Endothelial cell of umbilical vein (primary cell): ENCODE measurements at regions not wholly inside any gene's neighbourhood (a gene's known extent, or its start where the extent isn't known, plus 50 kb on each side); places are given as distances from the start of the nearest gene placed in this dataset.

ENCODE experiments used
- BruUV-seq: library from RNA; stranded (reverse); fragments of 400-500 nt; replicated peaks from 2 replicates; lab custom pipeline; 2021; lab: Mats Ljungman, UMichigan
- CTCF ChIA-PET: fragments of 300-600, 350-600 bp; sonication (Branson Sonifier 250); formaldehyde crosslinking; loops from one replicate; lab custom pipeline; 2021; ENCODE audit warnings: antibody characterized with exemption, inconsistent platforms; lab: Charles Lee
- POLR2A ChIA-PET: fragments of 300-600, 350-600 bp; sonication (Branson Sonifier 250); formaldehyde crosslinking; loops from one replicate; lab custom pipeline; 2021; ENCODE audit warnings: antibody characterized with exemption, inconsistent platforms; lab: Charles Lee
- DNase-seq: peaks from one replicate; pipeline ENCODE4 v3.0.0-alpha.2; 2011; ENCODE audit warnings: low read depth, low spot score
- FAIRE-seq: peaks from 2 replicates; lab custom pipeline; 2011; peaks lifted over from hg19 to GRCh38; lab: Jason Lieb, UNC
- H2AFZ ChIP-seq: 2 replicates; pipeline ENCODE4 v1.6.0; 2012; ENCODE audit warnings: low read depth, low read length, control low read depth, inconsistent platforms
- H3K27ac ChIP-seq: 2 replicates; pipeline ENCODE4 v1.5.1; 2011; ENCODE audit warnings: low read depth, mild to moderate bottlenecking, control low read depth, low read length, moderate library complexity; ENCODE audit not compliant: insufficient read depth
- H3K27me3 ChIP-seq, 2 experiments: 2 replicates each; pipeline versions ENCODE4 v1.6.0 to v1.6.1; 2011; ENCODE audit warnings: low read length in 2 of 2, mixed read lengths in 1 of 2; ENCODE audit not compliant: control insufficient read depth in 2 of 2, insufficient read depth in 2 of 2
- H3K36me3 ChIP-seq, 2 experiments: 2 replicates in 1 of 2; 3 replicates in 1 of 2; pipeline ENCODE4 v1.5.1; 2011; ENCODE audit warnings: low read length in 2 of 2, mild to moderate bottlenecking in 1 of 2, moderate library complexity in 1 of 2; ENCODE audit not compliant: control insufficient read depth in 2 of 2, insufficient read depth in 2 of 2; ENCODE audit errors: extremely low read depth in 1 of 2
- H3K4me1 ChIP-seq: 3 replicates; pipeline ENCODE4 v1.5.1; 2011; ENCODE audit warnings: mild to moderate bottlenecking, low read length; ENCODE audit not compliant: control insufficient read depth, insufficient read depth; ENCODE audit errors: extremely low read depth
- H3K4me2 ChIP-seq: 2 replicates; pipeline ENCODE4 v1.6.1; 2011; ENCODE audit warnings: low read length, control low read depth, mixed read lengths; ENCODE audit not compliant: insufficient read depth
- H3K4me3 ChIP-seq, 3 experiments: fragments of 200-600 bp in 1 of 3; sonication (generic), shearing (Covaris generic) in 1 of 3; replicated peaks in 1 of 3; 2 replicates each; pipeline ENCODE4 v1.5.1; 2011 to 2016; ENCODE audit warnings: control low read depth in 3 of 3, low read length in 3 of 3, mild to moderate bottlenecking in 2 of 3, inconsistent platforms in 1 of 3, low read depth in 1 of 3, moderate library complexity in 1 of 3; ENCODE audit not compliant: insufficient read depth in 1 of 3
- H3K79me2 ChIP-seq: 2 replicates; pipeline ENCODE4 v1.6.0; 2012; ENCODE audit warnings: low read length, inconsistent platforms; ENCODE audit not compliant: control insufficient read depth, insufficient read depth
- H3K9ac ChIP-seq: replicated peaks from 2 replicates; pipeline ENCODE3; 2011; ENCODE audit warnings: low read length, control low read depth; ENCODE audit not compliant: insufficient read depth; ENCODE audit errors: extremely low read depth
- H3K9me1 ChIP-seq: replicated peaks from 3 replicates; pipeline ENCODE4 v1.6.0; 2011; ENCODE audit warnings: mild to moderate bottlenecking, low read length; ENCODE audit not compliant: control insufficient read depth, insufficient read depth; ENCODE audit errors: extremely low read depth
- H3K9me3 ChIP-seq: replicated peaks from 2 replicates; pipeline ENCODE4 v1.5.1; 2012; ENCODE audit warnings: low read length, inconsistent platforms; ENCODE audit not compliant: control insufficient read depth, insufficient read depth
- H4K20me1 ChIP-seq: replicated peaks from 2 replicates; pipeline ENCODE3; 2011; ENCODE audit warnings: mild to moderate bottlenecking, low read length; ENCODE audit not compliant: control insufficient read depth, insufficient read depth; ENCODE audit errors: extremely low read depth
- EZH2 ChIP-seq: IDR thresholded peaks from 2 replicates; pipeline ENCODE4 v1.6.1; 2012; ENCODE audit warnings: borderline replicate concordance, low read depth, mild to moderate bottlenecking, moderate library complexity, low read length, inconsistent platforms; ENCODE audit not compliant: severe bottlenecking
- FOS ChIP-seq: IDR thresholded peaks from 2 replicates; pipeline ENCODE4 v1.6.1; 2011; ENCODE audit warnings: mild to moderate bottlenecking, low read length, moderate library complexity, borderline replicate concordance; ENCODE audit not compliant: insufficient read depth
- GATA2 ChIP-seq: IDR thresholded peaks from 2 replicates; pipeline ENCODE4 v1.7.0; 2011; ENCODE audit warnings: low read depth, mild to moderate bottlenecking, moderate library complexity, mixed read lengths, low read length; ENCODE audit not compliant: insufficient read length, insufficient read depth
- MYC ChIP-seq: IDR thresholded peaks from one replicate; pipeline ENCODE4 v1.6.1; 2011; ENCODE audit warnings: mild to moderate bottlenecking, low read depth, low read length
- POLR2A ChIP-seq: IDR thresholded peaks from 2 replicates; pipeline ENCODE4 v1.6.1; 2012; ENCODE audit warnings: low read depth, mild to moderate bottlenecking, control low read depth, low read length
- dilution Hi-C: fragments of 300-500 bp; cut with MboI; formaldehyde crosslinking; loops from one replicate; pipeline ENCODE4 v1.15.0; 2019; ENCODE audit warnings: low sequenced_read_pairs; ENCODE audit not compliant: extremely low pct_ligation_motif_present
- intact Hi-C: fragments of 100-400 bp; cut with micrococcal nuclease; formaldehyde crosslinking; loops from one replicate; pipeline ENCODE4 v1.10.0; 2022
- TF ChIP-seq, protein P1 (sequence below): IDR thresholded peaks from 2 replicates; pipeline ENCODE4 v1.6.1; 2011; ENCODE audit not compliant: insufficient read depth, insufficient read length
- TF ChIP-seq, protein P2 (sequence below), 2 donors: IDR thresholded peaks; 1 replicate in 1 of 2; 2 replicates in 1 of 2; pipeline ENCODE4 v1.5.1; 2011; ENCODE audit warnings: low read length in 2 of 2, mild to moderate bottlenecking in 2 of 2, moderate library complexity in 2 of 2, control low read depth in 1 of 2, inconsistent platforms in 1 of 2, low read depth in 1 of 2; ENCODE audit not compliant: insufficient read depth in 1 of 2; ENCODE audit errors: extremely low read depth in 1 of 2

DNA sequence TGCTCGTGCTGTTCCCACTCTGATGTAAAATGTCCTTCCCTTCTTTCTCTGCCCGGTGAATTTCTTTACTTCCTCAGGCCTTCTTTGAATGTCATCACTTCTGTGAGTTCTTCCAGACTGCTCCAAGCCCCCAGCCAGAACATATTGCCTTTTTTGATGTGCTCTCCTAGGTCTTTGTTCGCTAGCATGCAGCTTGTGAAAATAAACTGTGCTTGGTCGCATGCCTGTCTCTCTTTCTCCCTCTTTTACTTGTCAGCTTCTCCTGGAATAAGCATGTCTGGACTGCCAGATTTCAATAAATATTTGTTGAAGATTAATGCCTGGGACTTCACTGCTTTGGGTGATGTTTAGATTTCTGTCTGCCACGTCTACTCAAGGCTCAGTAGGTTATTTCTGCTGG lies 82.7 kb upstream of the ARHGAP28 start:
- no peaks in the 10 kb centered on the region for H3K4me1 ChIP-seq
- no peak for DNase-seq
- no peaks in the 10 kb centered on the region for H3K9me1 ChIP-seq
- no peak overlapping the region for H3K27ac ChIP-seq
- no peaks in the 10 kb centered on the region for H3K79me2 ChIP-seq
- intact Hi-C loops: no loop called here
- BruUV-seq: no TSS peak
- no peak overlapping the region for H3K9ac ChIP-seq
- no peak for FAIRE-seq
- dilution Hi-C loops: no loop called here
- H3K4me2 ChIP-seq: no peak overlapping the region
- no peaks in the 10 kb centered on the region for H3K27me3 ChIP-seq
- H3K36me3 ChIP-seq: no peaks in the 10 kb centered on the region
- CTCF ChIA-PET: no interaction called here
- no peak overlapping the region for H3K4me3 ChIP-seq
- no peak overlapping the region for H2AFZ ChIP-seq
- POLR2A ChIA-PET: no interaction called here
- TF ChIP-seq, protein P1, sequence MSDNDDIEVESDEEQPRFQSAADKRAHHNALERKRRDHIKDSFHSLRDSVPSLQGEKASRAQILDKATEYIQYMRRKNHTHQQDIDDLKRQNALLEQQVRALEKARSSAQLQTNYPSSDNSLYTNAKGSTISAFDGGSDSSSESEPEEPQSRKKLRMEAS: no peak
- TF ChIP-seq POLR2A (no peak), FOS (no peak)
- H3K9me3 ChIP-seq: no peaks in the 10 kb centered on the region
- no peaks in the 10 kb centered on the region for H4K20me1 ChIP-seq

DNA sequence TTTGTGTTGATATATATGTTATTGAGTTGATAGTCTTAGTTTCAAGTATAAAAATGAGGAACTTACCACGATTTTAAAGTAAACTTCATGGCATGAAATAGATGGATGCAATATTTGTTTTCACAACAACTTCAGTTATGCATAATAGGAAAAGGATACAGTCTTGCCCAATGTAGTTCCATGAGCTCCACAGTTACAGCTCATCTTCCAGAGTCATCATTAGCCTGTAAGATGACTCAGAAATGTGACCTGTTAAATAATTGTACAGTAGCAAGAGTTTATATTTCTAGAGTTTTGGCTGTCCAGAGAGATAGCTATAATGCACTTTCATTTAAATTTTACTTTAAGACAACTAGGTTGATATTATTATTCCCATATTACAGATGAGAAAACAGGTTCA lies 80.9 kb upstream of the ARHGAP28 start:
- H3K9ac ChIP-seq: no peak overlapping the region
- no peak overlapping the region for H3K4me2 ChIP-seq
- no peak overlapping the region for H3K4me3 ChIP-seq
- TF ChIP-seq, protein P1: no peak
- no peak for TF ChIP-seq MYC
- TF ChIP-seq, protein P2, sequence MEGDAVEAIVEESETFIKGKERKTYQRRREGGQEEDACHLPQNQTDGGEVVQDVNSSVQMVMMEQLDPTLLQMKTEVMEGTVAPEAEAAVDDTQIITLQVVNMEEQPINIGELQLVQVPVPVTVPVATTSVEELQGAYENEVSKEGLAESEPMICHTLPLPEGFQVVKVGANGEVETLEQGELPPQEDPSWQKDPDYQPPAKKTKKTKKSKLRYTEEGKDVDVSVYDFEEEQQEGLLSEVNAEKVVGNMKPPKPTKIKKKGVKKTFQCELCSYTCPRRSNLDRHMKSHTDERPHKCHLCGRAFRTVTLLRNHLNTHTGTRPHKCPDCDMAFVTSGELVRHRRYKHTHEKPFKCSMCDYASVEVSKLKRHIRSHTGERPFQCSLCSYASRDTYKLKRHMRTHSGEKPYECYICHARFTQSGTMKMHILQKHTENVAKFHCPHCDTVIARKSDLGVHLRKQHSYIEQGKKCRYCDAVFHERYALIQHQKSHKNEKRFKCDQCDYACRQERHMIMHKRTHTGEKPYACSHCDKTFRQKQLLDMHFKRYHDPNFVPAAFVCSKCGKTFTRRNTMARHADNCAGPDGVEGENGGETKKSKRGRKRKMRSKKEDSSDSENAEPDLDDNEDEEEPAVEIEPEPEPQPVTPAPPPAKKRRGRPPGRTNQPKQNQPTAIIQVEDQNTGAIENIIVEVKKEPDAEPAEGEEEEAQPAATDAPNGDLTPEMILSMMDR (IDR thresholded peaks at IDR 0.05; ENCODE audit: extremely low read depth in 1 of 2, insufficient read depth in 1 of 2, low read depth in 1 of 2, low read length in 2 of 2): no peak
- no peak for TF ChIP-seq GATA2
- no peak for TF ChIP-seq EZH2
- no peak for FAIRE-seq
- intact Hi-C loops (no loop called here), dilution Hi-C loops (no loop called here)
- no peaks in the 10 kb centered on the region for H3K4me1 ChIP-seq
- ChIA-PET CTCF (interaction anchor here (2.1 to 2.3 kb wide), 2 partner anchors 10 to 237 kb away, joined by 4 read pairs; no protein-coding TSS in a partner anchor), POLR2A (no interaction called here)
- DNase-seq: no peak
- H3K27ac ChIP-seq: no peak overlapping the region
- H3K9me3 ChIP-seq: no peaks in the 10 kb centered on the region
- H4K20me1 ChIP-seq: no peaks in the 10 kb centered on the region
- H3K36me3 ChIP-seq: no peaks in the 10 kb centered on the region
- H3K79me2 ChIP-seq: no peaks in the 10 kb centered on the region
- no TSS peak for BruUV-seq
- no peaks in the 10 kb centered on the region for H3K9me1 ChIP-seq
- H3K27me3 ChIP-seq: no peaks in the 10 kb centered on the region
- H2AFZ ChIP-seq: no peak overlapping the region
